Parathyroid adenoma (tissue), 2 donors: ENCODE measurements at regions not wholly inside any gene's neighbourhood (a gene's known extent, or its start where the extent isn't known, plus 50 kb on each side); places are given as distances from the start of the nearest gene placed in this dataset.

Experiments
- H2AFZ ChIP-seq: fragments of 300-600 bp; sonication (generic); one replicate; pipeline ENCODE4 v1.7.0; 2017; ENCODE audit warnings: antibody characterized with exemption, mild to moderate bottlenecking
- H3K27ac ChIP-seq: fragments of 300-600 bp; sonication (generic); one replicate; pipeline ENCODE4 v1.7.0; 2017
- H3K27me3 ChIP-seq: fragments of 300-600 bp; sonication (generic); one replicate; pipeline ENCODE4 v1.7.0; 2017; ENCODE audit warnings: low read length; ENCODE audit not compliant: control insufficient read depth, insufficient read depth
- H3K36me3 ChIP-seq: fragments of 300-600 bp; sonication (generic); one replicate; pipeline ENCODE4 v1.7.0; 2017; ENCODE audit warnings: low read length; ENCODE audit not compliant: control insufficient read depth, insufficient read depth
- H3K4me1 ChIP-seq: fragments of 300-600 bp; sonication (generic); one replicate; pipeline ENCODE4 v1.7.0; 2017; ENCODE audit warnings: control low read depth
- H3K4me2 ChIP-seq: fragments of 300-600 bp; sonication (generic); one replicate; pipeline ENCODE4 v1.7.0; 2017; ENCODE audit warnings: low read length
- H3K4me3 ChIP-seq: fragments of 300-600 bp; sonication (generic); one replicate; pipeline ENCODE4 v1.7.0; 2017; ENCODE audit warnings: low read depth, low read length
- H3K79me2 ChIP-seq: fragments of 300-600 bp; sonication (generic); one replicate; pipeline ENCODE4 v1.7.0; 2017; ENCODE audit warnings: control low read depth
- H3K9ac ChIP-seq: fragments of 300-600 bp; sonication (generic); one replicate; pipeline ENCODE4 v1.7.0; 2017; ENCODE audit warnings: mild to moderate bottlenecking
- H3K9me3 ChIP-seq: fragments of 300-600 bp; sonication (generic); one replicate; pipeline ENCODE4 v1.7.0; 2017; ENCODE audit warnings: low read length; ENCODE audit not compliant: control insufficient read depth
- TF ChIP-seq, protein P1 (sequence below): fragments of 300-600 bp; sonication (generic); IDR thresholded peaks from one replicate; pipeline ENCODE4 v1.7.0; 2017; ENCODE audit warnings: antibody characterized with exemption, mild to moderate bottlenecking
- donor health status: primary hyperparathyroidism.

- TF ChIP-seq, protein P1, sequence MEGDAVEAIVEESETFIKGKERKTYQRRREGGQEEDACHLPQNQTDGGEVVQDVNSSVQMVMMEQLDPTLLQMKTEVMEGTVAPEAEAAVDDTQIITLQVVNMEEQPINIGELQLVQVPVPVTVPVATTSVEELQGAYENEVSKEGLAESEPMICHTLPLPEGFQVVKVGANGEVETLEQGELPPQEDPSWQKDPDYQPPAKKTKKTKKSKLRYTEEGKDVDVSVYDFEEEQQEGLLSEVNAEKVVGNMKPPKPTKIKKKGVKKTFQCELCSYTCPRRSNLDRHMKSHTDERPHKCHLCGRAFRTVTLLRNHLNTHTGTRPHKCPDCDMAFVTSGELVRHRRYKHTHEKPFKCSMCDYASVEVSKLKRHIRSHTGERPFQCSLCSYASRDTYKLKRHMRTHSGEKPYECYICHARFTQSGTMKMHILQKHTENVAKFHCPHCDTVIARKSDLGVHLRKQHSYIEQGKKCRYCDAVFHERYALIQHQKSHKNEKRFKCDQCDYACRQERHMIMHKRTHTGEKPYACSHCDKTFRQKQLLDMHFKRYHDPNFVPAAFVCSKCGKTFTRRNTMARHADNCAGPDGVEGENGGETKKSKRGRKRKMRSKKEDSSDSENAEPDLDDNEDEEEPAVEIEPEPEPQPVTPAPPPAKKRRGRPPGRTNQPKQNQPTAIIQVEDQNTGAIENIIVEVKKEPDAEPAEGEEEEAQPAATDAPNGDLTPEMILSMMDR = no peak
- H3K4me3 ChIP-seq = no peak overlapping the region
- no peaks in the 10 kb centered on the region for H3K4me1 ChIP-seq
- no peaks in the 10 kb centered on the region for H3K9me3 ChIP-seq
- no peaks in the 10 kb centered on the region for H3K27me3 ChIP-seq
- H3K4me2 ChIP-seq = no peak overlapping the region
- no peaks in the 10 kb centered on the region for H3K36me3 ChIP-seq
- H3K79me2 ChIP-seq = no peaks in the 10 kb centered on the region
- no peak overlapping the region for H3K27ac ChIP-seq
- no peak overlapping the region for H2AFZ ChIP-seq
- no peak overlapping the region for H3K9ac ChIP-seq
Measured at GRCh38 chr1:73604739-73605138, 593.2 kb downstream of the LRRIQ3 start.

GRCh38 chr1:73604211-73604610 is 593.8 kb downstream of the LRRIQ3 start:
- Histone ChIP-seq H3K4me3 (no peak overlapping the region), H3K27ac (no peak overlapping the region), H3K4me2 (no peak overlapping the region), H2AFZ (no peak overlapping the region), H3K79me2 (no peaks in the 10 kb centered on the region), H3K9me3 (no peaks in the 10 kb centered on the region), H3K36me3 (no peaks in the 10 kb centered on the region), H3K4me1 (no peaks in the 10 kb centered on the region), H3K27me3 (no peaks in the 10 kb centered on the region), H3K9ac (no peak overlapping the region)
- TF ChIP-seq, protein P1 = no peak

GRCh38 chr1:73593804-73594203 is 604.2 kb downstream of the LRRIQ3 start:
- Histone ChIP-seq H3K9ac (no peak overlapping the region), H3K27me3 (no peaks in the 10 kb centered on the region), H3K27ac (no peak overlapping the region), H3K4me1 (no peaks in the 10 kb centered on the region), H3K79me2 (no peaks in the 10 kb centered on the region), H3K4me3 (no peak overlapping the region), H2AFZ (no peak overlapping the region), H3K36me3 (no peaks in the 10 kb centered on the region), H3K9me3 (no peaks in the 10 kb centered on the region), H3K4me2 (no peak overlapping the region)
- TF ChIP-seq, protein P1 = no peak

DNA sequence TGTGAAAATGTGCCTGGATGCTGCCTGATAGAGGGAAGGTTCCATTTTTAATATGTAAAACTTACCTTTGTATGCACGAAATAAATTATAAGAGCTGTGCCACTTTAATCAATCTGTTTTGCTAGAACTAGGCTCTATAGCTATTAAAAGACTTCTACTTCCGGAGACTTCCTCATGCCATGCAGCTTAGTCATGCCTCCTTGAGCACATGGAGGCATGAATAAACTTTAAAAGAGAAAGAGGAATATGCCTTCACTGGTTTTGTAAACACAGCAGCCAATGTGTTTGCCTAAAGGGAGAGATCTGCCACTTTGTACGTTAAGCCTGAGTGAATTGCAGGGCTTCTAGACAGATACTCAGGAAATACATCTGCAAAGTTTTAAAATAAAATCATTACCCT is 604.6 kb downstream of the LRRIQ3 start:
- H3K9ac ChIP-seq = no peak overlapping the region
- H3K27me3 ChIP-seq = no peaks in the 10 kb centered on the region

DNA sequence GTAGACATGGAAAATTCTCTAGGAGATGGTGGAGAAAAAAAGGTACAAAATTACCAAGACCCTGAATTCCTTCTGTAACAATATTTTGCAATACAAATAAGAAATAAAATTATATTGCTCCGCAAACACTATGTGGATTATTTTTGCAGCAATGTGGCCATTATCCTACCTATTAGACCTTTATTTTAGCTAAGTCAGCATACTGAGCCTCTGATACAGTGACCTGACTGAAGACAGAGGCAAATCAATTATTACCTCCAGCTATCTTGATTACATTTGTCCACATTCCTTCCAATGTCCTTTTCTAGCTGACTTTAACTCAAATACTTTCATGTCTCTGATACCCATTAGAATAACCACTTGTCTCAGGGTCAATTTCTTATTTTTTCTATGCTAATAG is 610.9 kb downstream of the LRRIQ3 start:
- Histone ChIP-seq H3K4me2 (no peak overlapping the region), H3K36me3 (no peaks in the 10 kb centered on the region), H3K9me3 (no peaks in the 10 kb centered on the region), H3K27ac (no peak overlapping the region), H3K27me3 (no peaks in the 10 kb centered on the region), H3K79me2 (no peaks in the 10 kb centered on the region), H3K4me1 (no peaks in the 10 kb centered on the region), H3K4me3 (no peak overlapping the region), H3K9ac (no peak overlapping the region), H2AFZ (no peak overlapping the region)
- TF ChIP-seq, protein P1 = no peak

More for the DNA sequence above, 604.6 kb downstream of the LRRIQ3 start:
- Histone ChIP-seq H3K27ac (no peak overlapping the region), H3K79me2 (no peaks in the 10 kb centered on the region), H3K36me3 (no peaks in the 10 kb centered on the region), H3K9me3 (no peaks in the 10 kb centered on the region), H2AFZ (no peak overlapping the region), H3K4me3 (no peak overlapping the region), H3K4me1 (no peaks in the 10 kb centered on the region), H3K4me2 (no peak overlapping the region)
- TF ChIP-seq, protein P1 = no peak
